ENCODE measurements at regions not wholly inside any gene's neighbourhood (a gene's known extent, or its start where the extent isn't known, plus 50 kb on each side); places are given as distances from the start of the nearest gene placed in this dataset.
"Not testable (repeated sequence)": the region's sequence is repeated elsewhere in the genome, so short reads cannot be mapped to it uniquely, and the experiment has no call there.

GRCh38 chr22:22810018-22810427 lies 77.6 kb upstream of the IGLL5 start:
- peak; percentile 23 for DNase-seq

GRCh38 chr22:22810471-22810870 lies 77.1 kb upstream of the IGLL5 start:
- DNase-seq: no peak

- DNase-seq: no peak
Measured at GRCh38 chr22:22811016-22812009, 76.3 kb upstream of the IGLL5 start.

GRCh38 chr22:22812031-22812905 lies 75.3 kb upstream of the IGLL5 start:
- DNase-seq: no peak

GRCh38 chr22:22813126-22814075 lies 74.2 kb upstream of the IGLL5 start:
- no peak for DNase-seq

GRCh38 chr22:22814666-22815396 lies 72.8 kb upstream of the IGLL5 start:
- no peak for DNase-seq

- no peak for DNase-seq
Measured at GRCh38 chr22:22815397-22816170, 72.0 kb upstream of the IGLL5 start.

- DNase-seq: no peak
Measured at GRCh38 chr22:22816171-22816514, 71.5 kb upstream of the IGLL5 start.

- DNase-seq: no peak
Measured at GRCh38 chr22:22816766-22817410, 70.7 kb upstream of the IGLL5 start.

GRCh38 chr22:22817468-22818201 lies 70.0 kb upstream of the IGLL5 start:
- no peak for DNase-seq

- DNase-seq: no peak
Measured at GRCh38 chr22:22818202-22818538, 69.4 kb upstream of the IGLL5 start.

GRCh38 chr22:22818861-22819855 lies 68.5 kb upstream of the IGLL5 start:
- DNase-seq: no peak

GRCh38 chr22:22820076-22820475 lies 67.5 kb upstream of the IGLL5 start:
- no peak for DNase-seq

GRCh38 chr22:22820626-22821025 lies 67.0 kb upstream of the IGLL5 start:
- DNase-seq: no peak

GRCh38 chr22:22821340-22821739 lies 66.3 kb upstream of the IGLL5 start:
- DNase-seq: no peak

- DNase-seq: no peak
Measured at GRCh38 chr22:22822106-22822505, 65.5 kb upstream of the IGLL5 start.

GRCh38 chr22:22822553-22822952 lies 65.1 kb upstream of the IGLL5 start:
- not testable (repeated sequence) for DNase-seq

GRCh38 chr22:22823131-22823810 lies 64.3 kb upstream of the IGLL5 start:
- no peak for DNase-seq

All from fibroblast of skin of abdomen (primary cell).